ENCODE measurements at regions not wholly inside any gene's neighbourhood (a gene's known extent, or its start where the extent isn't known, plus 50 kb on each side); places are given as distances from the start of the nearest gene placed in this dataset.

- Histone ChIP-seq H3K4me1 (ENCODE audit: insufficient read depth, low read length, poor library complexity, severe bottlenecking) (no peaks in the 10 kb centered on the region), H2AFZ (ENCODE audit: low read length) (no peak overlapping the region), H3K36me3 (ENCODE audit: insufficient read depth, low read length) (no peaks in the 10 kb centered on the region), H3K27ac (ENCODE audit: low read depth, low read length, poor library complexity, severe bottlenecking) (no peak overlapping the region), H3K79me2 (ENCODE audit: insufficient read depth, low read depth, low read length) (no peaks in the 10 kb centered on the region), H3K9me2 (ENCODE audit: insufficient read depth, low read length) (no peaks in the 10 kb centered on the region), H3K4me3 (ENCODE audit: low read depth, low read length, poor library complexity, severe bottlenecking) (no peak overlapping the region), H4K20me1 (ENCODE audit: insufficient read depth, low read length) (no peaks in the 10 kb centered on the region), H3K9me3 (ENCODE audit: low read length) (no peaks in the 10 kb centered on the region), H3K4me2 (ENCODE audit: low read length) (no peak overlapping the region)
- CTCF ChIA-PET (ENCODE audit: unreplicated experiment) = no interaction called here
- DNase-seq (ENCODE audit: low spot score) = no peak
- intact Hi-C loops (cut with micrococcal nuclease; ENCODE audit: unreplicated experiment) = no loop called here
- POLR2A ChIA-PET = no interaction called here
- no TSS peak for BruUV-seq (replicated peaks)
- no peak for TF ChIP-seq CTCF (conservative IDR thresholded peaks at IDR 0.05; ENCODE audit: low read length)
- TF ChIP-seq EZH2phosphoT487 (IDR thresholded peaks at IDR 0.05; ENCODE audit: borderline replicate concordance, low read depth, low read length) = no peak
Observed at GRCh38 chr6:146904596-146904995, 299.6 kb upstream of the STXBP5 start.

- CTCF ChIA-PET (ENCODE audit: unreplicated experiment) = no interaction called here
Observed at GRCh38 chr6:146905181-146905704, 299.0 kb upstream of the STXBP5 start.

More at GRCh38 chr6:146905181-146905704, 299.0 kb upstream of the STXBP5 start:
- POLR2A ChIA-PET = no interaction called here
- no peak for DNase-seq (ENCODE audit: low spot score)
- H2AFZ ChIP-seq (ENCODE audit: low read length) = no peak overlapping the region
- H3K27ac ChIP-seq (ENCODE audit: low read depth, low read length, poor library complexity, severe bottlenecking) = no peak overlapping the region
- no peaks in the 10 kb centered on the region for H3K4me1 ChIP-seq (ENCODE audit: insufficient read depth, low read length, poor library complexity, severe bottlenecking)
- no peak overlapping the region for H3K4me2 ChIP-seq (ENCODE audit: low read length)
- H4K20me1 ChIP-seq (ENCODE audit: insufficient read depth, low read length) = no peaks in the 10 kb centered on the region
- intact Hi-C loops (cut with micrococcal nuclease; ENCODE audit: unreplicated experiment) = no loop called here
- H3K9me2 ChIP-seq (ENCODE audit: insufficient read depth, low read length) = no peaks in the 10 kb centered on the region
- no peaks in the 10 kb centered on the region for H3K36me3 ChIP-seq (ENCODE audit: insufficient read depth, low read length)
- no TSS peak for BruUV-seq (replicated peaks)
- no peak overlapping the region for H3K4me3 ChIP-seq (ENCODE audit: low read depth, low read length, poor library complexity, severe bottlenecking)
- no peaks in the 10 kb centered on the region for H3K9me3 ChIP-seq (ENCODE audit: low read length)
- H3K79me2 ChIP-seq (ENCODE audit: insufficient read depth, low read depth, low read length) = no peaks in the 10 kb centered on the region
- TF ChIP-seq EZH2phosphoT487 (IDR thresholded peaks at IDR 0.05; ENCODE audit: borderline replicate concordance, low read depth, low read length) (no peak), CTCF (conservative IDR thresholded peaks at IDR 0.05; ENCODE audit: low read length) (no peak)
